ENCODE measurements at regions not wholly inside any gene's neighbourhood (a gene's known extent, or its start where the extent isn't known, plus 50 kb on each side); places are given as distances from the start of the nearest gene placed in this dataset.

DNA sequence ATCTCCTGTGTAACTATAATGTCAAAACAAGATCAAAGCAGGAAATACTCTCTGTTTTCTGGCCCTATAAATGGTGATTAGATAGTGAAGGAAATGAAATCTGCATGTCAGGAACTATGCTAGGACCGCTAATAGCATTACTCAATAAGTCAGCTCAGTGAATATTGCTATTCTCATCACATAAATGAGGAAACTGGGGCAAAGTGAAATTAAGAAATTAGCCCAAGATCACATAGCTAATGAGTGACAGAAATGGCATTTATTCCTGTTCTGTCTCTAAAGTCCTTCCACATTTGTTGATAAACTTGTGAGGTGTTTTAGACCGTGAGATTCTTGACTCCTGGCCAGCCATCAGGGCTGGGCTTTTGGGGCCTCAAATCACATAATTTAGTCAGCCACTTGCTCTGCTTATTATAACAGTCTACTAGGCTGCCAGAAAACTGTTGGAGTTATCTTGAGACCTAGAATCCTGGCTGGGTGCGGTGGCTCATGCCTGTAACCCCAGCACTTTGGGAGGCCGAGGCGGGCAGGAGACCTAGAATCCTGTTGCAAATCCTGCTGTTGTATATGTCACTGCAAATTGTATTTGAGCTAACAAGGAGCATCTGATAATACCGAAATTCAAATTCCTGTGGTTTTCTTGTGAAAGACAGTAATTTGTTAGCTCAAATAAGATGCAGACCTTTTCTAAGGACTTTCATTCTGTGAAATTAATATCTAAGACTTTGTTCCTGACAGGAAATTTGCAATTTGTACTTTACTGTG lies 66.5 kb upstream of the SHTN1 start:
- no peaks in the 10 kb centered on the region for H3K27me3 ChIP-seq (ENCODE audit: control insufficient read depth, insufficient read depth, low read length)
- DNase-seq (ENCODE audit: low read depth in 2 of 2) = peak in 1 of 2 donors; percentile 28

More for the DNA sequence above, 66.5 kb upstream of the SHTN1 start:
- H3K4me1 ChIP-seq (ENCODE audit: control insufficient read depth, extremely low read depth, insufficient read depth, low read length) = no peaks in the 10 kb centered on the region
- no peak overlapping the region for H3K4me3 ChIP-seq (replicated peaks in 1 of 4; ENCODE audit: control extremely low read depth in 1 of 4, insufficient read depth in 1 of 4, low read depth in 3 of 4, low read length in 4 of 4)
- H3K9me3 ChIP-seq (ENCODE audit: control insufficient read depth, insufficient read depth, low read depth, low read length) = no peaks in the 10 kb centered on the region
- H3K9ac ChIP-seq (ENCODE audit: insufficient read depth, low read length) = no peak overlapping the region
- H3K79me2 ChIP-seq (ENCODE audit: control insufficient read depth, insufficient read depth, low read length) = no peaks in the 10 kb centered on the region
- no peak overlapping the region for H3K4me2 ChIP-seq (ENCODE audit: extremely low read depth, insufficient read depth, low read length)
- H2AFZ ChIP-seq (ENCODE audit: low read length) = no peak overlapping the region
- no peak overlapping the region for H3K27ac ChIP-seq (ENCODE audit: insufficient read depth, low read length)
- TF ChIP-seq, protein P1, sequence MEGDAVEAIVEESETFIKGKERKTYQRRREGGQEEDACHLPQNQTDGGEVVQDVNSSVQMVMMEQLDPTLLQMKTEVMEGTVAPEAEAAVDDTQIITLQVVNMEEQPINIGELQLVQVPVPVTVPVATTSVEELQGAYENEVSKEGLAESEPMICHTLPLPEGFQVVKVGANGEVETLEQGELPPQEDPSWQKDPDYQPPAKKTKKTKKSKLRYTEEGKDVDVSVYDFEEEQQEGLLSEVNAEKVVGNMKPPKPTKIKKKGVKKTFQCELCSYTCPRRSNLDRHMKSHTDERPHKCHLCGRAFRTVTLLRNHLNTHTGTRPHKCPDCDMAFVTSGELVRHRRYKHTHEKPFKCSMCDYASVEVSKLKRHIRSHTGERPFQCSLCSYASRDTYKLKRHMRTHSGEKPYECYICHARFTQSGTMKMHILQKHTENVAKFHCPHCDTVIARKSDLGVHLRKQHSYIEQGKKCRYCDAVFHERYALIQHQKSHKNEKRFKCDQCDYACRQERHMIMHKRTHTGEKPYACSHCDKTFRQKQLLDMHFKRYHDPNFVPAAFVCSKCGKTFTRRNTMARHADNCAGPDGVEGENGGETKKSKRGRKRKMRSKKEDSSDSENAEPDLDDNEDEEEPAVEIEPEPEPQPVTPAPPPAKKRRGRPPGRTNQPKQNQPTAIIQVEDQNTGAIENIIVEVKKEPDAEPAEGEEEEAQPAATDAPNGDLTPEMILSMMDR (conservative IDR thresholded peaks at IDR 0.05 in 1 of 2, IDR thresholded peaks at IDR 0.05 in 1 of 2; ENCODE audit: low read depth in 1 of 2, low read length in 2 of 2) = no peak
- no peak for TF ChIP-seq EZH2 (IDR thresholded peaks at IDR 0.05; ENCODE audit: low read length, missing control alignments)
- H4K20me1 ChIP-seq (ENCODE audit: control insufficient read depth, extremely low read depth, insufficient read depth, low read length) = no peaks in the 10 kb centered on the region
- H3K36me3 ChIP-seq (ENCODE audit: control insufficient read depth, insufficient read depth, low read length) = no peaks in the 10 kb centered on the region
